VCaP (cell line): ENCODE measurements at regions not wholly inside any gene's neighbourhood (a gene's known extent, or its start where the extent isn't known, plus 50 kb on each side); places are given as distances from the start of the nearest gene placed in this dataset.

Experiments used
- H3K27ac ChIP-seq: fragments of 450-650 bp; 2 replicates; pipeline ENCODE4 v1.5.1; 2017
- CTCF ChIP-seq: fragments of 450-650 bp; conservative IDR thresholded peaks from 2 replicates; pipeline ENCODE4 v1.5.1; 2017; ENCODE audit warnings: mild to moderate bottlenecking, moderate library complexity

DNA sequence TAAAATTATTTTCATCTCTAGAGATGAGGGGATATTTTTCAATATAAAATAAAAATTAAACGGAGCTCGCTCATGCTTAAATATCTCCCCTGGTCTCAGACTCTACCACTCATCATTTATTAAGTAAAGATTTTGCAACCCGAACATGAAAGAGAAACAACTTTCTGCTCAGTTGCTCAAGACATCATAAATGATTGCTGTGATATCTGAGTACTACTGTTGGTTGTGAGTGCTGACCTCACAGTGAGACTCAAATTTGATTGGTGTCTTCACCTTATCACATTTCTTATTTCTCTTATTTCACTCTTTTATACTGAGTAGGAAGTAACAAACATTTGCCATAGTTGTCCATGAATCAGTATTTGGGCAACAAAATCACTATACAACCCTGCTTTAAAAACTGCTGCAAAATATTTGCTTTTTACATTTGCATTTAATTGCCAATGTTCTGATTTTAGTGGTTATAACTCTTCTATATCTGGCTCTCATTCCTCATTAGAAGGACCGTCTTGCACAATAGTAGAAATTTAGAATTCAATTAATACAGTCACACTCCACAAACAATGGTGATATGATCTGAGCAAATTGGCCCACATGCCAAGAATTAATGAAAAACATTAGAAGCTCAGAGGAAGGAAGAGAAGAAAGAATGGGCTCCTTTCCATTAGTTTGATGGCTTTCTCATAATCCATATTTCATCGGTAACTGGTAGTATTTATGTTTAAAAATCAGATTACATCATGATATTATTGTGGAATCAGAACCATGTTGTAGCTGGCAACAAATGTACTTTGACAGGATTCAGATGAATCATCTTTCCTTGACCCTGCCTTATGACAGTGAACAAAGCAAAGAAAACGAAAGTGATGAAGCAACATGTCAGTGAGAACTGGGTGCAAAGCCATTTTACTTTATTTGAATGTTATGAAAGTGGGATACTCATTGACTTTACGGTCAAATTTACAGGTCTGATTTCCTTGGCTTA, 973.6 kb upstream of the TENM4 start:
- no peak overlapping the region for H3K27ac ChIP-seq
- TF ChIP-seq CTCF = no peak

- no peak overlapping the region for H3K27ac ChIP-seq
- no peak for TF ChIP-seq CTCF
Observed at GRCh38 chr11:80412604-80413003, 971.8 kb upstream of the TENM4 start.

DNA sequence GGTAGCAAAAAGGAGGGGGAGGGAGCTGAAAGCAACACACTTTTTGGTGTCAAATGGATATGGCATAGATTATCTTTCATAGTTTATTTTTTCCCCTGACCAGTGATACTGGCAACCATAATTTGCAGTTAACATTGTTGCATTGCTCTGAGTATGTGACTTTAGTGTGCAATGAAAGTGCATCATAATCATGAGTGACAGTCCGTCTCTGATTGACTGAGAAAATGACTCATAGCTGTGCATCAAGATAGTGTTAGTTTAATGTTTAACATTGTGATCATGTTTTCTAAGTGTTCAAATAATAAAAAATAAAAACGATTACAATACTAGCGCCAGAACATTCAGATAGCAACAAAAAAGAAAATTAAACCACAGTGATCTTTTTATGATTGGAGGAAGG, 952.4 kb upstream of the TENM4 start:
- no peak for TF ChIP-seq CTCF
- no peak overlapping the region for H3K27ac ChIP-seq

GRCh38 chr11:80390505-80390904, 949.7 kb upstream of the TENM4 start:
- no peak for TF ChIP-seq CTCF
- H3K27ac ChIP-seq = no peak overlapping the region

- H3K27ac ChIP-seq = no peak overlapping the region
- TF ChIP-seq CTCF = no peak
Observed at GRCh38 chr11:80388536-80388935, 947.7 kb upstream of the TENM4 start.

DNA sequence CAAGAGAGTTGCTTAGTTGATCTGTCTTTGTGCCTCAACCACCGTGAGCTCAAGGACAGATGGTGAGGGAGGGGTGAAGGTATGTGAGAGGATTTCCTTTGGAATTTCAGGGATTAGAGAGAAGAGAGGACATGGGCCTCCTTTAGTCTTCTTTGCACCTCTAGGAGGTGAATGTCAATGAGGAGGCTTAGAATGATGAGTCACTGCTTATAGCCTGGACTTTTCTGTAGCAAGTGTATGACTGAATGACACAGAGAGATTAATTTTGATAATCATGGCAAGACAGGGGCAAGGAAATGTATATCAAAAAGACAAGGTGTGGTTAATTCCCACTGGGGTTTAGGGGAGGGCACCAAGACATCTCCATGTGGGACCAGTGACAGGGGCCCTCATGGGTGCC, 947.3 kb upstream of the TENM4 start:
- no peak for TF ChIP-seq CTCF
- H3K27ac ChIP-seq = no peak overlapping the region

DNA sequence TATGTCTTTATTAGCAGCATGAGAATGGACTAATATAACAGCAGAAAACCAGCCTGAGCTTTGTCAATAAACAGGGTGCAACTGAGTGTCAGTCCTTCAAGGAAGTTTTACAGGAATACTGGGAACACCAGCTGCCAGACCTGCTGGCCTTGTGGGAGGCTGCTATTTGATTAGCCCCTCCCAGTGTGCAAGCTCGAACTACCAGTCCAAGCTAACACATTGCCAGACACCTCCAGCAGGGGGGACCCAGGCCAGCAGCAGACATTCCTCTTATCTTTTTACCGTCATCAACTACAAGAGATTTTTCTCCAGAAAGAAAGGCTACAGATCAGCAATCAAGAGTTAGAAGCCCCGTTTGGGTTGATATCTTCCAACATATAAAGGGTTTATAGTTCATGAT, 942.8 kb upstream of the TENM4 start:
- H3K27ac ChIP-seq = no peak overlapping the region
- TF ChIP-seq CTCF = no peak
